GM19238 (cell line): ENCODE measurements at regions not wholly inside any gene's neighbourhood (a gene's known extent, or its start where the extent isn't known, plus 50 kb on each side); places are given as distances from the start of the nearest gene placed in this dataset.
"Not testable (repeated sequence)": the region's sequence is repeated elsewhere in the genome, so short reads cannot be mapped to it uniquely, and the experiment has no call there.

Experiments
- DNase-seq: peaks from one replicate; pipeline ENCODE4 v3.0.0; 2011; ENCODE audit warnings: low spot score; ENCODE audit not compliant: insufficient read length

GRCh38 chr12:131356485-131357184 is 354.3 kb upstream of the SFSWAP start:
- DNase-seq, result no peak

- DNase-seq, result no peak
These were observed 353.6 kb upstream of the SFSWAP start for GRCh38 chr12:131357185-131357747.

DNA sequence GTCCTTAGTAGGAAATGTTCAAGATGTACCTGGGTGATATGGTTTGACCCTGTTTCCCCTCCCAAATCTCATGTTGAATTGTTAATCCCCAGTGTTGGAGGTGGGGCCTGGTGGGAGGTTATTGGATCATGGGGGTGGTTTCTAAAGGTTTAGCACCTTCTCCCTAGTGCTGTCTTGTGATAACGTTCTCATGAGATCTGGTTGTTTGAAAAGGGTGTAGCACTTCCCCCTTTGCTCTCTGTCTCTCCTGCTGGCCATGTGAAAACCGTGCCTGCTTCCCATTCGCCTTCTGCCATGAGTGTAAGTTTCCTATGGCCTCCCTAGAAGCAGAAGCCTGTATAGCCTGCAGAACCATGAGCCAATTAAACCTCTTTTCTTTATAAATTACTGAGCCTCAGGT is 353.0 kb upstream of the SFSWAP start:
- DNase-seq, result no peak

- no peak for DNase-seq
These were observed 348.3 kb upstream of the SFSWAP start for GRCh38 chr12:131362291-131363211.

DNA sequence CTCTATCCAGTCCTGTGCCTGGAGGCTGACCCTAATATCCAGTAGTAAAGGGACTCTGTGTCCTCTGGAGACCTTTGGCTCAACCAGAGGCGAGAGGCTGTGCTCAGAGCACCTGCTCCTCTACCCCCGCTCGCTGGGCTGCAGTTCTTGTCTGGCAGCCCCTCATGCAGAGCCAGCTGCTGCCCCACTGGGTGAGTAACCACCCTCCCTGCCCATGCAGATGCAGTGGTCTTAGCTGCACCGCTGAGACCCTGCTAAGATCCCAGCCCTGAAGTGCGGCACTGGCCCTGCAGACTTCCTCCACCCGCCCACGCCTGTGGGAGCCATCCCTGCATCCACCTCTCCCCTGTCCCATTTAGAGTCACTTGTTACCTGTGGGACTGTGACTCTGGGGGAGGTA is 347.5 kb upstream of the SFSWAP start:
- no peak for DNase-seq

DNA sequence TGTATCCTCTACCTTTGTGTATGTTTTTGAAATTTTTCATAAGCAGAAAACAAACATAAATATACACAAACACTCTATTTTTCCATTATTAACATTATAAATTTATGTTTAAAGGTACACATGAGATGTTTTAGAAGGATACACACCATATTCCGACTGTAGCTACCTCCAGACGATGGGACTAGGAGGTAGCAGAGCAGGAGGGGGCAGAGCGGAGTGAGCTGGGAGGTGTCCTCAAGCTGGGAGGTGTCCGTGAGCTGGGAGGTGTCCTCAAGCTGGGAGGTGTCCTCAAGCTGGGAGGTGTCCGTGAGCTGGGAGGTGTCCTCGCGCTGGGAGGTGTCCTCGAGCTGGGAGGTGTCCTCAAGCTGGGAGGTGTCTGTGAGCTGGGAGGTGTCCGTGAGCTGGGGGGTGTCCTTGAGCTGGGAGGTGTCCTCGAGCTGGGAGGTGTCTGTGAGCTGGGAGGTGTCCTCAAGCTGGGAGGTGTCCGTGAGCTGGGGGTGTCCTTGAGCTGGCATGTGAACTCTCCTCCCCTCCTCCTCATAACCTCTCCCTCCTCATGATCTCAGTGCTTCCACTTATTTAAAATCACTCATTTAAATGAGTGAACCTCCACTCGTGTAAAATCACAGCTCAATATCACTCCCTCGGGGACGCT is 346.9 kb upstream of the SFSWAP start:
- DNase-seq, result no peak

DNA sequence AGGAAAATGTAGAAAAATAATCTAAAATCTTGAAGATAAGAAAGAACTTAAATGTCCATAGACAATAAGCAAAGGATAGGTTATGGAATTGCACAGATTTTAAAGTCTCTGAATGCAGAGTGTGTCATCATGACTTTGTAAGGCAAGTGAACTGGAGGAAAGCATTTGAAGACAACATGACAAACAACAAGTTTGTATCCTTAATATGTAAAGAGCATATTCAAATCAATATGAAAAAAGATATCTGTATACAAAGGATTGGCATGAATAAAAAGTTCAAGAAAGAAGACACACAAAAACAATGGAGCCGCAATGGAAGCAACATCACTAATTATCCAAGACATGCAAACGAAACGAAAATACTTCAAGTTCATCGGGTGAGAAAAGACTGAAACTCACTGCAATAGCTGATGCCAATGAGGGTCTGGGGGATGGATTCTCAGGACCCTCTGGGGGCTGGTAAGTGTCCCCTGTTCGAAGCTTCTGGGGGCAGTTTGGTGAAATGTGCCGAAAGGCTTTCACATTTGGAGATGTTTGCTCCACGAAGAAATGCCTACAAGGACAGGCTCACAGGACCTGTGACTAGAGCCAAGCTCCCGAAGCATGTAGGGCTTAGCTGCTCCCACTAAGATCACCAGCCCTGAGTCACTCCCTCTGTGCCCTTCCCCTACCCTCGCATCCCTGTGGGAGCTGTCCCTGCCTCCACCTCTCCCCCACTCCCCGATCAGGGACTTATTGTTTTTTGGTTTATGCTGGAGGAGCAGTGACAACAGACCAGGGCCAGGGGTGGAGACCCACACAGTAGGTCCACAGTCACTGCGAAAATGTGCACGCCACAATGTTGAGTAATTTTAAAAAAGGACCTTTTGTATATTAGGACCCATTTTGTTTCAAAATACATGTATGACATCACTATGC is 345.7 kb upstream of the SFSWAP start:
- DNase-seq, result no peak

GRCh38 chr12:131365821-131366260 is 345.0 kb upstream of the SFSWAP start:
- DNase-seq, result no peak

DNA sequence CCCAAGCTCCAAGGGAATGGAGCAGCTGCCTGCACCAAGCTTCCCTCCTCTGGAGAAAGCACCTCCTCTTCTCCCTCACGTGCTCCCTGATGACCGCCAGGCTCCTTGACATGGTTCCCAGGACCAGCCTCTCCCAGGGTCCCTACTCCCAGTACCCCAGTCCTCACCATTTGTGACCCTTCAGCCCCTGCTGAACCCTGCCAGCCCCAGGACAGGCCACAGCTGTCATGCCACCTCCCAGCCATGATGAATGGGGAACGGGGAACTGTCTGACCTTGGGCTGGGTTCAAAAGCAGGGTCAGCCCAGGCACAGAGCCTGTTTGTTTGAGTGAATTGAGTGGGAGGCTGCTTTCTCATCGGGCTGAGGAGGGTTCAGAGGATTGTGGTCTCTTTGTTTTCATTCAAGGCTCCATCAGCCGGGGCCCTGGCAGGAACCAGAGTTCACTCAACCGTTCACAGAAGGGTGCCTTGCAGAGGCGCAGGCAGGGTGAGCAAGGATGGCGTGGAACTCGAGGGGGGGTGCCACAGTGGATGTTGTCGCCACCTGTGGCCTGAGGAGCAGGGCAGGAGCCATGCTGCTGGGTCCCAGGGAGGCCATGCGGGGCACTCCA is 344.5 kb upstream of the SFSWAP start:
- no peak for DNase-seq

GRCh38 chr12:131367067-131367982 is 343.6 kb upstream of the SFSWAP start:
- not testable (repeated sequence) for DNase-seq

- DNase-seq, result no peak
These were observed 342.8 kb upstream of the SFSWAP start for GRCh38 chr12:131367983-131368667.

DNA sequence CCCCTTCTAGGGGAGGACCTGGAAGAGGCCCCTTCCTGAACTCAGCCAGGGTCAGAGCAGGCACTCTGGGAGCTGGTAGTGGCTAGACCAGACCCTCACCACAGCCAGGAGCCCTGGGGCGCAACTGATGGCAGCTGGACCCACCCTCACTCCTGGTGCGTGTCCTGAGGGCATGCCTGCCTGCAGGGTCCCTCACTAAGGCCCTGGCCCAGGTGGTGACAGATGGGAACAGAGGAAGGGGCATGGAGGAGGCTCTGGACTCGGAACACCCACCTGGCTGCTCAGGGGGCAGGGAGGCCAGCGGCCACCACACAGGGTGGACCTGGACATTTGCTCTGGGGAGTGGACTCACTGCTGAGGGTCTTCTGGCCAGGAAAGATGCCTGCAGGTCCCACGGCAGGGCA is 342.2 kb upstream of the SFSWAP start:
- DNase-seq, result no peak

GRCh38 chr12:131369094-131369845 is 341.6 kb upstream of the SFSWAP start:
- DNase-seq, result no peak

DNA sequence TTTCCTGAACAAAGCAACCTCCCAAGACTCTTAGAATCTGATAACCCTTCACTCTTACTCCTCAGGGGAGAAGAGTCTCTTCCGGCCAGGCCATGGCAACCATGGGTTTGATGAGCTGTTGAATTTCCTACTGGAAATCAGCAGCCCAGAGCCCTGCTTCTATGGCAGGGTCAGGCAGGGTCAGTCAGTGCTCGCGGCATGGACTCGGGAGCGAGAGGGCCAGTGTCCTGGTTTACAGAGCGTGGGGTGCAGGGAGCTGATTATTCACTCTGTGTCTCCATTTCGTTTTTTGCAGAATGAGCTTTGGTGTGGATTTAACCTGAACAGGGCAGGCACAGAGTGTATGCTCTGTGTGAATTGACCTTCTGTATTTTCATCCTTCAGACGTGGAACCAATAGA is 340.6 kb upstream of the SFSWAP start:
- DNase-seq, result no peak

- no peak for DNase-seq
These were observed 340.0 kb upstream of the SFSWAP start for GRCh38 chr12:131370791-131371347.

- DNase-seq, result no peak
These were observed 339.3 kb upstream of the SFSWAP start for GRCh38 chr12:131371401-131372170.

DNA sequence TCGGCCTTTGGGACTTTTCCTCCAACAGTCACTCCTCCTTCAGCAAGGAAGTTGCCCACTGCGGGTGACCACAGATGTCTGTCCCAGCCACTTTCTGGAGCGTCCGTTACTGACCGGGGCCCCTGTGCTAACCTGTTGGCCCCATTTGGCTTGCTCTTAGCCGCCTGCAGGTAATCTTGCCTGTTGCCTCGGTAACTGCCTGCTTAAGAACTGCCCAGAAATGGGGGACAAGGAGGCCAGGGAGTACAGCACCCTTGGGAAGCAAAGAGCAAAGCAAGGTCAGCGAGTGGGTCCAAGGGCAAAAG is 338.8 kb upstream of the SFSWAP start:
- DNase-seq, result no peak
